Neural crest cell (in vitro differentiated cells): ENCODE measurements at regions not wholly inside any gene's neighbourhood (a gene's known extent, or its start where the extent isn't known, plus 50 kb on each side); places are given as distances from the start of the nearest gene placed in this dataset.
A peak's percentile ranks its signal among the peaks of the same experiment; 100 is the strongest.

Source experiments
- DNase-seq: peaks from one replicate; pipeline ENCODE4 v3.0.0; 2021; ENCODE audit warnings: low read depth, mixed read lengths, low spot score
- H3K27ac Mint-ChIP-seq: one replicate; pipeline ENCODE4 v1.8.0; 2021; ENCODE audit warnings: mild to moderate bottlenecking, mixed read lengths; ENCODE audit not compliant: unreplicated experiment
- H3K27me3 Mint-ChIP-seq: 2 replicates; pipeline ENCODE4 v1.8.0; 2021; ENCODE audit warnings: low read depth, mild to moderate bottlenecking, mixed read lengths
- H3K36me3 Mint-ChIP-seq: 2 replicates; pipeline ENCODE4 v1.8.0; 2021; ENCODE audit warnings: low read depth, mild to moderate bottlenecking, mixed read lengths
- H3K4me1 Mint-ChIP-seq: 2 replicates; pipeline ENCODE4 v1.8.0; 2021; ENCODE audit warnings: mixed read lengths
- H3K4me3 Mint-ChIP-seq: one replicate; pipeline ENCODE4 v1.8.0; 2021; ENCODE audit warnings: mild to moderate bottlenecking, mixed read lengths
- H3K9me3 Mint-ChIP-seq: 2 replicates; pipeline ENCODE4 v1.8.0; 2021; ENCODE audit warnings: mixed read lengths
- TF ChIP-seq, protein P1 (sequence below): fragments of 200-600 bp; sonication (generic); conservative IDR thresholded peaks from 2 replicates; pipeline ENCODE4 v1.5.0; 2021; ENCODE audit warnings: antibody characterized with exemption, mild to moderate bottlenecking

DNA sequence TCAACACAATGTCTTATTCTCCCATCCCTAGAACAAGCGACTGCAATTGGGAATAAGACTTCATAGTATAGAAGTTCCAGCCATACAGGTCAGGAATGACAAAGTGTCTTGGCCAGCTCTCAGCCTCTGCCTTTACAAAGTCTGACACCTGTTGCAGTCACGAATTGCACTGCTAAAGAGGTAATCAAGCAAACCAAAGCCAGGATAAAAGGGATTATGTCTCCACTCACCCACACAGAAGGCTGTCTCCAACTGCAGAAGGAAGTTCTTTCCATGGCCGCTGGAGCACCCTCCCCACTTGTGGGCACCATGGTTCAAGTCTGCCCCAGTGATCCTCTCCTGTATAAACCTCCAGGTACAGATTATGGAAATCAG lies 114.8 kb upstream of the PKDCC start:
- H3K36me3 Mint-ChIP-seq: no peaks in the 10 kb centered on the region
- DNase-seq: no peak
- no peaks in the 10 kb centered on the region for H3K27me3 Mint-ChIP-seq
- peaks cover 59% of the 10 kb centered on the region for H3K4me1 Mint-ChIP-seq
- no peak overlapping the region for H3K27ac Mint-ChIP-seq
- no peaks in the 10 kb centered on the region for H3K9me3 Mint-ChIP-seq
- H3K4me3 Mint-ChIP-seq: no peak overlapping the region
- TF ChIP-seq, protein P1, sequence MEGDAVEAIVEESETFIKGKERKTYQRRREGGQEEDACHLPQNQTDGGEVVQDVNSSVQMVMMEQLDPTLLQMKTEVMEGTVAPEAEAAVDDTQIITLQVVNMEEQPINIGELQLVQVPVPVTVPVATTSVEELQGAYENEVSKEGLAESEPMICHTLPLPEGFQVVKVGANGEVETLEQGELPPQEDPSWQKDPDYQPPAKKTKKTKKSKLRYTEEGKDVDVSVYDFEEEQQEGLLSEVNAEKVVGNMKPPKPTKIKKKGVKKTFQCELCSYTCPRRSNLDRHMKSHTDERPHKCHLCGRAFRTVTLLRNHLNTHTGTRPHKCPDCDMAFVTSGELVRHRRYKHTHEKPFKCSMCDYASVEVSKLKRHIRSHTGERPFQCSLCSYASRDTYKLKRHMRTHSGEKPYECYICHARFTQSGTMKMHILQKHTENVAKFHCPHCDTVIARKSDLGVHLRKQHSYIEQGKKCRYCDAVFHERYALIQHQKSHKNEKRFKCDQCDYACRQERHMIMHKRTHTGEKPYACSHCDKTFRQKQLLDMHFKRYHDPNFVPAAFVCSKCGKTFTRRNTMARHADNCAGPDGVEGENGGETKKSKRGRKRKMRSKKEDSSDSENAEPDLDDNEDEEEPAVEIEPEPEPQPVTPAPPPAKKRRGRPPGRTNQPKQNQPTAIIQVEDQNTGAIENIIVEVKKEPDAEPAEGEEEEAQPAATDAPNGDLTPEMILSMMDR: no peak

DNA sequence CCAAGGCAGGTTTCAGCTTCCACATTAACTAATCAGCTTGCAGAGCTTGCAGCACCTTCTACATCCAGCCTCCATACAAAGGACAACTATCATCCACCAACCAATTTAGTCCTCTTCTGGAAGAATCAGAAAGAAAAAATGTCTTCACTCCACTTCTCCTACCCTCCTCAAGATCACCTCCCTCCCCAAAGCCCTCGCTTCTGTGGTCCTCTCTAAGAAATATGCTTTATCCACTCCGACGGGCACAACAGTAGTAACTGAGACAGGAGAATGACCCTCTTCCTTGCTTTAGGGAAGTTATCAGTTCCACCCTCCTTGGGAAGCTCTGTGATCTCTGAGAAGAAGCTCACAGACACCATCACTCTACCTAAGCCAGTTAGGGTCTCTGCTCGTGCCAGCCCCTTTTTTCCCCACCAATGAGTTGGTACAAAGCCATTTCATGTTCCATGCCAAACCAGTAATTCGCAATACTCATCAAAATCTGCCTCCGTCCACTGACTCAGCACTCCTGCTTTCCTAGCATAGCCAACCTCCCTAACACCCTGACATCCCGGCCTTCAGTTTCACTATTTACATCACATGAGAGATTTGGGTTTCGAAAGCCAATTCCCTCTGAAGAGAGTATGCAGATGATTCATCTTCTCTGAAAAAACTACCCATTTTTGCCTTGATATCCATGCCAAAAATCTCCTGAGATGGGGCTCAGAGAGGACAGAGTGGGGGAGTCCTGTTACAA lies 114.1 kb upstream of the PKDCC start:
- TF ChIP-seq, protein P1: no peak
- Mint-ChIP-seq H3K9me3 (no peaks in the 10 kb centered on the region), H3K4me1 (peaks cover 63% of the 10 kb centered on the region), H3K27me3 (no peaks in the 10 kb centered on the region), H3K27ac (peak overlapping the region; percentile 57), H3K36me3 (no peaks in the 10 kb centered on the region), H3K4me3 (no peak overlapping the region)
- no peak for DNase-seq

DNA sequence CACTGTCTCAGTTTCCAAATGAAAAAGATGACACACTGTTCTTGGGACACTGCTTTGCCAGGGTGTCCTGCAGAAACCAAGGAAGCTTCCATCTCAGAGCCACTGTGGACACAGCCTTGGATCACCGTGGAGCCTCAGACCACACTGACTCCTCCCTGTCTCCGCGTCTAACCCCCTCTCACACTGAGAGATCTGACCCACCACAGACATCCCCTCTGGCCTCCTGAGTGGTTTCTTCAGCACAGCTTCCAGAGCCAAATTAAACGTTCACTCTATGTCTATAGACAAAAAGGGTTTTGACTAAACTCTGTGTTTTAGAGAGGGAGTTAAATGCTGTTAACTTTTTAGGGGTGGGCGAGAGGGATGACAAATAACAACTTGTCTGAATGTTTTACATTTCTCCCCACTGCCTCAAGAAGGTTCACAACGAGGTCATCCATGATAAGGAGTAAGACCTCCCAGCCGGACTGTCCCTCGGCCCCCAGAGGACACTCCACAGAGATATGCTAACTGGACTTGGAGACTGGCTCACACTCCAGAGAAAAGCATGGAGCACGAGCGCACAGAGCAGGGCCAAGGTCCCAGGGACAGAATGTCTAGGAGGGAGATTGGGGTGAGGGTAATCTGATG lies 113.4 kb upstream of the PKDCC start:
- Mint-ChIP-seq H3K27me3 (no peaks in the 10 kb centered on the region), H3K4me3 (no peak overlapping the region), H3K36me3 (no peaks in the 10 kb centered on the region), H3K9me3 (no peaks in the 10 kb centered on the region), H3K4me1 (peaks cover 70% of the 10 kb centered on the region), H3K27ac (no peak overlapping the region)
- no peak for DNase-seq
- TF ChIP-seq, protein P1: no peak

DNA sequence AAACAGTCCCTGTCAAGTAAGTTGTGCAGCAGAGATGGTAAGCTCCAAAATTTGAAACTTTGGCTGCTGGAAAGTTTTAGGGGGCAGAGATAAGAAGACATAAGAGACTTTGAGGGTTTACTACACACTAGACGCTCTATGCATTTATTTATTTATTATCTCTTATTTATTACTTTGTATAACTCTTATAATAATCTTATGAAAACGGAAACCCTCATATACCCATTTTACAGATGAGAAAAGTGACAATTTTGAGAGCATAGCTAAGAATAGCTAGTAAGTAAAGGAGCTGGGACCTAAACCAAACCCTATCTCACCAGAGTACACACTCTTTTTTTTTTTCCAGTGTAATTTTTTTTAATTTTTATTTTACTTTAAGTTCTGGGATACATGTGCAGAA lies 112.8 kb upstream of the PKDCC start:
- Mint-ChIP-seq H3K27ac (no peak overlapping the region), H3K9me3 (no peaks in the 10 kb centered on the region), H3K4me3 (no peak overlapping the region), H3K27me3 (no peaks in the 10 kb centered on the region), H3K36me3 (no peaks in the 10 kb centered on the region), H3K4me1 (peaks cover 75% of the 10 kb centered on the region)
- no peak for DNase-seq
- TF ChIP-seq, protein P1: no peak

DNA sequence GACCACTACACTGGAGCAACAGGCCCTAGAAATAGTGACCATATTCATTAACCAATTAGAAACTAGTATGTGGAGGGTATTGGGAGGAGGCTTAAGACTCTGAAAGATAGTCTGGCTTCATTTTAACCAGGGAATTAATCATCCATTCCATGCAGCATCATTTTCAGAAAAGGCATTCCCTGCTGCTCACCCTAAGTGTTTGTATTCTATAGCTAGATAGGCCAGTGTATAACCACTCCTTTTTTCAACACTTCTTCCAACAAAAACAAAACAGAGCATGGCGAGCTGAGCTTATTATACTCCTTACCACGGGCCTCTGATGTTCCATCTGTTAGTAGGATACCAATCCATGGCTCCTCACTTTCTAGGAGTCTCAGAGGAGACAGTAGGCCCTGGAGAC lies 112.0 kb upstream of the PKDCC start:
- Mint-ChIP-seq H3K4me1 (peaks cover 83% of the 10 kb centered on the region), H3K36me3 (no peaks in the 10 kb centered on the region), H3K9me3 (no peaks in the 10 kb centered on the region), H3K27me3 (no peaks in the 10 kb centered on the region), H3K4me3 (no peak overlapping the region), H3K27ac (no peak overlapping the region)
- no peak for DNase-seq
- TF ChIP-seq, protein P1: no peak
